ENCODE measurements at regions not wholly inside any gene's neighbourhood (a gene's known extent, or its start where the extent isn't known, plus 50 kb on each side); places are given as distances from the start of the nearest gene placed in this dataset.

GRCh38 chr3:53997476-53997875 is 105.8 kb upstream of the SELENOK start:
- H3K79me2 ChIP-seq (ENCODE audit: insufficient read depth, low read length): no peaks in the 10 kb centered on the region
- ChIA-PET POLR2A (no interaction called here), RAD21 (ENCODE audit: low non-redundant PET in 1 of 2, low total read pairs in 2 of 2, uncharacterized antibody in 2 of 2, unreplicated experiment in 2 of 2) (no interaction called here), CTCF (no interaction called here)
- no peak overlapping the region for H3K4me2 ChIP-seq (ENCODE audit: low read length)
- H3K9me3 ChIP-seq (ENCODE audit: control insufficient read depth in 1 of 2, insufficient read depth in 1 of 2, low read depth in 1 of 2, low read length in 2 of 2): no peaks in the 10 kb centered on the region
- no peak overlapping the region for H3K27ac ChIP-seq (ENCODE audit: low read depth, low read length)
- intact Hi-C loops (cut with micrococcal nuclease): no loop called here
- ATAC-seq: no peak
- H3K9me2 ChIP-seq (ENCODE audit: insufficient read depth): no peaks in the 10 kb centered on the region
- peaks cover 0 to 11% of the 10 kb centered on the region in 2 experiments; a peak in 2 of 4 replicates for H3K4me1 ChIP-seq (ENCODE audit: control insufficient read depth in 1 of 2, insufficient read depth in 2 of 2, low read length in 2 of 2)
- no peaks in the 10 kb centered on the region for H3K36me3 ChIP-seq (ENCODE audit: control insufficient read depth in 1 of 2, insufficient read depth in 2 of 2, low read length in 2 of 2)
- H3K27me3 ChIP-seq (ENCODE audit: insufficient read depth, low read length): 0 out of 2 replicates have a peak, but pooled peaks cover 4% of the 10 kb centered on the region
- no TSS peak for BruUV-seq (replicated peaks)
- TF ChIP-seq CTCF (IDR thresholded peaks at IDR 0.05 in 2 of 3, conservative IDR thresholded peaks at IDR 0.05 in 1 of 3; ENCODE audit: borderline replicate concordance in 1 of 3, insufficient read depth in 1 of 3, low read depth in 2 of 3, low read length in 2 of 3) (no peak), SIN3A (IDR thresholded peaks at IDR 0.05; ENCODE audit: low read depth) (no peak)
- H2AFZ ChIP-seq (ENCODE audit: low read depth, low read length, poor library complexity, severe bottlenecking): no peak overlapping the region
- H4K20me1 ChIP-seq (ENCODE audit: insufficient read depth): no peaks in the 10 kb centered on the region
- no peak overlapping the region for H3K4me3 ChIP-seq (replicated peaks in 1 of 2; ENCODE audit: low read depth in 1 of 2, low read length in 2 of 2)
- DNase-seq (ENCODE audit: low read depth, low spot score): no peak
- H3K9ac ChIP-seq (ENCODE audit: low read length): no peak overlapping the region

DNA sequence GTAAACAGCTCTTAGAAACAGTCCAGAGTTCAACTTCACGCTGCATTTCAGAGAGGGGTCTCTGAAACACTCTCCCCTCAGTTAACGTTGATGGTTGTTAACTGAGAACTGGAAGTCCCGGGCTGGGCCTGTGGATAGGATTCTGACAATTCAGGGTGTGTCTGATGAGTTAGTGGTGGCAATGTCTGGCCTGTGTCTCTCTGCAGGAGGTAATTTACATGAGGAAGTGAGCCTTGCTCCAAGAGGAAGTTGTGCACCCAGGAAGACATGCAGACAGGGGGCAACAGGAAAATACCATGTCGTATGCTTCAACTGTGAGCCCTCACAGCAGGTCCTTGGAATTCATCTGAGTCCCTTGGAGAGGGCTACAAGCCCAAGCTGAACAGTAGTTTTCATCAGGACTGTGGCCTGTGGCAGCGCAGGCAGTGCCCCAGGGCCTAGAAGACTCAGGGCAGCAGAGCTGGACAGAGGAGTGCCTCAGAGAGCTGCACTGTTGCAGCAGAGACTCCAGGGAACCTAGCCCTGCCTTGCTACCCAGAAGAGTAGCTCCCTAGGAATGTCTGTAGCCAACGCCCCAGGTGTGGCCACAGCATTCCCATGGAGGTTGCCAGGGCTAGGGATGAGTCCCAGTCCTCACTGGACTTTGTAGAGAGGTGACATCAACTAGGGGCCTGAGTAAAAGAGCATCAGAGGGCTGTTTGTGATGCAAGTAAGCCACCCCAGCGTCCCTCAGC is 104.6 kb upstream of the SELENOK start:
- ChIA-PET RAD21 (ENCODE audit: low non-redundant PET in 1 of 2, low total read pairs in 2 of 2, uncharacterized antibody in 2 of 2, unreplicated experiment in 2 of 2) (no interaction called here), CTCF (no interaction called here), POLR2A (no interaction called here)
- DNase-seq (ENCODE audit: low read depth, low spot score): no peak
- Histone ChIP-seq H3K4me1 (ENCODE audit: control insufficient read depth in 1 of 2, insufficient read depth in 2 of 2, low read length in 2 of 2) (peaks cover 0 to 11% of the 10 kb centered on the region in 2 experiments; a peak in 2 of 4 replicates), H2AFZ (ENCODE audit: low read depth, low read length, poor library complexity, severe bottlenecking) (no peak overlapping the region), H3K4me3 (replicated peaks in 1 of 2; ENCODE audit: low read depth in 1 of 2, low read length in 2 of 2) (no peak overlapping the region), H3K9me3 (ENCODE audit: control insufficient read depth in 1 of 2, insufficient read depth in 1 of 2, low read depth in 1 of 2, low read length in 2 of 2) (no peaks in the 10 kb centered on the region), H3K79me2 (ENCODE audit: insufficient read depth, low read length) (no peaks in the 10 kb centered on the region), H3K36me3 (ENCODE audit: control insufficient read depth in 1 of 2, insufficient read depth in 2 of 2, low read length in 2 of 2) (no peaks in the 10 kb centered on the region), H3K9me2 (ENCODE audit: insufficient read depth) (no peaks in the 10 kb centered on the region), H3K9ac (ENCODE audit: low read length) (no peak overlapping the region), H4K20me1 (ENCODE audit: insufficient read depth) (no peaks in the 10 kb centered on the region), H3K27ac (ENCODE audit: low read depth, low read length) (no peak overlapping the region), H3K27me3 (ENCODE audit: insufficient read depth, low read length) (0 out of 2 replicates have a peak, but pooled peaks cover 4% of the 10 kb centered on the region), H3K4me2 (ENCODE audit: low read length) (peak overlapping the region; percentile 12)
- BruUV-seq (replicated peaks): no TSS peak
- ATAC-seq: peak; percentile 69
- intact Hi-C loops (cut with micrococcal nuclease): no loop called here
- TF ChIP-seq RAD21 (IDR thresholded peaks at IDR 0.05; ENCODE audit: low read depth) (no peak), CBX3 (IDR thresholded peaks at IDR 0.05; ENCODE audit: low read depth) (no peak), ATF3 (IDR thresholded peaks at IDR 0.05) (no peak), SIN3A (IDR thresholded peaks at IDR 0.05; ENCODE audit: low read depth) (no peak), TCF7L2 (IDR thresholded peaks at IDR 0.05; ENCODE audit: borderline replicate concordance, extremely low read depth, insufficient read depth, insufficient read length) (no peak), ZFX (IDR thresholded peaks at IDR 0.05) (no peak), ELF1 (IDR thresholded peaks at IDR 0.05; ENCODE audit: borderline replicate concordance, low read depth) (no peak), CTCF (IDR thresholded peaks at IDR 0.05 in 2 of 3, conservative IDR thresholded peaks at IDR 0.05 in 1 of 3; ENCODE audit: borderline replicate concordance in 1 of 3, insufficient read depth in 1 of 3, low read depth in 2 of 3, low read length in 2 of 3) (no peak), ZNF274 (IDR thresholded peaks at IDR 0.05; ENCODE audit: low read depth, low read length) (no peak), POLR2AphosphoS5 (IDR thresholded peaks at IDR 0.05; ENCODE audit: low read depth, low read length) (no peak), CEBPB (IDR thresholded peaks at IDR 0.05; ENCODE audit: low read depth) (no peak), SRF (IDR thresholded peaks at IDR 0.05; ENCODE audit: low read depth) (no peak), YY1 (IDR thresholded peaks at IDR 0.05; ENCODE audit: extremely low read depth, insufficient replicate concordance, low read depth, low read length) (no peak), POLR2A (IDR thresholded peaks at IDR 0.05; ENCODE audit: borderline replicate concordance, extremely low read depth, insufficient read depth, insufficient read length) (no peak), EGR1 (IDR thresholded peaks at IDR 0.05; ENCODE audit: low read depth) (no peak)
